DND-41 (cell line): ENCODE measurements at regions not wholly inside any gene's neighbourhood (a gene's known extent, or its start where the extent isn't known, plus 50 kb on each side); places are given as distances from the start of the nearest gene placed in this dataset.

Experiments used
- ATAC-seq: fragments of 200-7000 bp; cut with Tn5 transposase; 3 replicates; pipeline ENCODE4 v1.9.1; 2021; ENCODE audit warnings: low read depth; ENCODE audit not compliant: insufficient read depth
- DNase-seq: peaks from one replicate; pipeline ENCODE4 v3.0.0-alpha.2; 2020
- H2AFZ ChIP-seq: 2 replicates; pipeline ENCODE4 v1.6.0; 2012; ENCODE audit warnings: low read depth, low read length
- H3K27ac ChIP-seq: 2 replicates; pipeline ENCODE4 v1.5.1; 2012; ENCODE audit warnings: low read length, inconsistent platforms
- H3K27me3 ChIP-seq: fragments of 200-600 bp; sonication (generic); 2 replicates; pipeline ENCODE4 v1.6.0; 2012; ENCODE audit warnings: low read length, mild to moderate bottlenecking, inconsistent platforms; ENCODE audit not compliant: insufficient read depth, poor library complexity
- H3K36me3 ChIP-seq: 2 replicates; pipeline ENCODE4 v1.5.1; 2012; ENCODE audit warnings: low read length, inconsistent platforms; ENCODE audit not compliant: insufficient read depth
- H3K4me1 ChIP-seq: 2 replicates; pipeline ENCODE4 v1.5.1; 2012; ENCODE audit warnings: mild to moderate bottlenecking, low read length; ENCODE audit not compliant: insufficient read depth
- H3K4me2 ChIP-seq: 2 replicates; pipeline ENCODE4 v1.6.0; 2012; ENCODE audit warnings: mild to moderate bottlenecking, moderate library complexity, low read length, inconsistent platforms; ENCODE audit not compliant: insufficient read depth
- H3K4me3 ChIP-seq, 2 experiments: fragments of 200-600 bp in 1 of 2; shearing (Covaris generic) in 1 of 2; 2 replicates each; pipeline ENCODE4 v1.5.1; 2012 to 2016; ENCODE audit warnings: inconsistent platforms in 2 of 2, low read length in 2 of 2, mild to moderate bottlenecking in 2 of 2, low read depth in 1 of 2, moderate library complexity in 1 of 2
- H3K79me2 ChIP-seq: 2 replicates; pipeline ENCODE4 v1.6.0; 2012; ENCODE audit warnings: low read length, inconsistent platforms; ENCODE audit not compliant: insufficient read depth
- H3K9ac ChIP-seq: 2 replicates; pipeline ENCODE4 v1.6.0; 2012; ENCODE audit warnings: low read depth, mild to moderate bottlenecking, inconsistent platforms, low read length, moderate library complexity
- H3K9me3 ChIP-seq: 2 replicates; pipeline ENCODE4 v1.5.1; 2012; ENCODE audit warnings: low read length, moderate library complexity, mild to moderate bottlenecking, inconsistent platforms; ENCODE audit not compliant: insufficient read depth, severe bottlenecking
- H4K20me1 ChIP-seq: 2 replicates; pipeline ENCODE4 v1.6.0; 2012; ENCODE audit warnings: low read length; ENCODE audit not compliant: insufficient read depth
- CTCF ChIP-seq: IDR thresholded peaks from 2 replicates; pipeline ENCODE4 v1.5.1; 2012; ENCODE audit warnings: borderline replicate concordance, low read length, moderate library complexity, mild to moderate bottlenecking; ENCODE audit not compliant: poor library complexity, severe bottlenecking; ENCODE audit errors: extremely low read depth
- EZH2 ChIP-seq: IDR thresholded peaks from 3 replicates; pipeline ENCODE4 v1.6.1; 2012; ENCODE audit warnings: borderline replicate concordance, low read depth, mild to moderate bottlenecking, moderate library complexity, low read length, inconsistent platforms; ENCODE audit not compliant: severe bottlenecking

DNA sequence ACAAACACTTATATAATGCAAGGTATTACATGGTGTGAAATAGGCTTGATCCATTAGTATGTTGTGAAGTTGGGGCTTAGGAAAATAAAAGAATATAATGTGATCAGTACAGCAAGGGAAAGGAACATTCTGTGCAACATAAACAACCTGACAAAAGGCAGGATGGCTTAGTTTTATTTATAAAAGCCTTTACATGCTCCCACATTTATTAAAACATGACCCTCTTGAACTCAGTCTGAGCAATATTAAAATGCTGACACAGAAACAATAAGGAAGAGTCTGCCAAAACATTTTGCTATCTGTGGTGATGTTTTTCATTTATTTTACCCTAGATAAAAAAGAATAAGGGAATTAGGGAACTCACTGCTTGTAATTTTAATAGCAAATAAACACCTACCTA, 519.7 kb downstream of the PCDH7 start:
- Histone ChIP-seq H2AFZ (no peak overlapping the region), H3K79me2 (no peaks in the 10 kb centered on the region), H3K9me3 (no peaks in the 10 kb centered on the region), H3K27ac (no peak overlapping the region), H3K27me3 (no peaks in the 10 kb centered on the region), H4K20me1 (no peaks in the 10 kb centered on the region), H3K9ac (no peak overlapping the region), H3K4me1 (no peaks in the 10 kb centered on the region), H3K4me2 (no peak overlapping the region), H3K4me3 (no peak overlapping the region), H3K36me3 (no peaks in the 10 kb centered on the region)
- DNase-seq (no peak), ATAC-seq (no peak)
- TF ChIP-seq EZH2, result no peak

DNA sequence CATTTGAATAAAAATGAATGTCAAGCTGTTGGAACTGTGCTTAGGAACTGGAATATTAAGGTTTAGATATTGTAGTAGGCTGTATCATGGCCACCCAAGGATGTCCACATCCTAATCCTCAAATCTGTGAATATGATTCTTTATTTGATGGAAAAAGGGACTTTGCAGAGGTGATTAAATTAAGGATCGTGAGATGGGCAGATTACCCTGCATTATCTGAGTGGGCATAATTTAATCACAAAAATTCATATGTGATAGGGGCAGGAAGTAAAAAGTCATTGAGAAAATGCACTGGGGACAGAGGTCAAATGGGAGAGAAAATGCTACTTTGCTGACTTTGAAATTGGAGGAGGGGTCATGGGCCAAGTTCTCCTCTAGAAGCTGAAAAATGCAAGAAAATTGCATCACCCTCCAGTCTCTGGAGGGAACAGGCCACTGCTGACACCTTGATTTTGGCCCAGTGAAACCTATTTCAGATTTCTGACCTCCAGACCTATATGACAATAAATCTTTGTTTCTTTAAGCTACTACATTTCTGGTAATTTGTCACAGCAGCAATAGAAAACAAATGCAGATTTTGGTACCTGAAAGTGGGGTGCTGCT, 521.4 kb downstream of the PCDH7 start:
- Histone ChIP-seq H3K27me3 (no peaks in the 10 kb centered on the region), H4K20me1 (no peaks in the 10 kb centered on the region), H3K9ac (no peak overlapping the region), H2AFZ (no peak overlapping the region), H3K4me1 (no peaks in the 10 kb centered on the region), H3K9me3 (no peaks in the 10 kb centered on the region), H3K4me3 (no peak overlapping the region), H3K4me2 (no peak overlapping the region), H3K79me2 (no peaks in the 10 kb centered on the region), H3K36me3 (no peaks in the 10 kb centered on the region), H3K27ac (no peak overlapping the region)
- DNase-seq (no peak), ATAC-seq (no peak)
- no peak for TF ChIP-seq CTCF
- TF ChIP-seq EZH2, result no peak

GRCh38 chr4:31246856-31247255, 526.7 kb downstream of the PCDH7 start:
- ATAC-seq (no peak), DNase-seq (no peak)
- no peaks in the 10 kb centered on the region for H3K79me2 ChIP-seq
- no peaks in the 10 kb centered on the region for H3K27me3 ChIP-seq
- H3K36me3 ChIP-seq, result no peaks in the 10 kb centered on the region
- H2AFZ ChIP-seq, result no peak overlapping the region
- H3K4me1 ChIP-seq, result no peaks in the 10 kb centered on the region
- no peak overlapping the region for H3K9ac ChIP-seq
- no peaks in the 10 kb centered on the region for H3K9me3 ChIP-seq
- H4K20me1 ChIP-seq, result no peaks in the 10 kb centered on the region
- H3K4me3 ChIP-seq, result no peak overlapping the region
- no peak overlapping the region for H3K4me2 ChIP-seq
- no peak for TF ChIP-seq CTCF
- TF ChIP-seq EZH2, result no peak
- H3K27ac ChIP-seq, result no peak overlapping the region

- ATAC-seq (no peak), DNase-seq (no peak)
- H3K36me3 ChIP-seq, result no peaks in the 10 kb centered on the region
- no peaks in the 10 kb centered on the region for H3K4me1 ChIP-seq
- H3K9me3 ChIP-seq, result no peaks in the 10 kb centered on the region
- no peak overlapping the region for H3K27ac ChIP-seq
- no peaks in the 10 kb centered on the region for H4K20me1 ChIP-seq
- no peak overlapping the region for H2AFZ ChIP-seq
- no peak overlapping the region for H3K4me2 ChIP-seq
- H3K27me3 ChIP-seq, result no peaks in the 10 kb centered on the region
- no peak overlapping the region for H3K4me3 ChIP-seq
- H3K79me2 ChIP-seq, result no peaks in the 10 kb centered on the region
- TF ChIP-seq CTCF, result no peak
- TF ChIP-seq EZH2, result no peak
- no peak overlapping the region for H3K9ac ChIP-seq
Observed at GRCh38 chr4:31259119-31259518, 539.0 kb downstream of the PCDH7 start.
